ENCODE measurements at regions not wholly inside any gene's neighbourhood (a gene's known extent, or its start where the extent isn't known, plus 50 kb on each side); places are given as distances from the start of the nearest gene placed in this dataset.

GRCh38 chr17:37844977-37845293 is 79.3 kb upstream of the TBC1D3K start:
- TF ChIP-seq CREB1 (IDR thresholded peaks at IDR 0.05; ENCODE audit: low read depth): no peak
- TF ChIP-seq REST (IDR thresholded peaks at IDR 0.05; ENCODE audit: low read depth): no peak
- TF ChIP-seq CEBPB (IDR thresholded peaks at IDR 0.05): no peak
- no peak for TF ChIP-seq ZBTB7A (IDR thresholded peaks at IDR 0.05; ENCODE audit: low read depth)
- TF ChIP-seq RAD21 (IDR thresholded peaks at IDR 0.05; ENCODE audit: low read depth): no peak
- TF ChIP-seq MAX (IDR thresholded peaks at IDR 0.05): no peak

All from Ishikawa (cell line).